Effector memory CD8-positive, alpha-beta T cell (primary cell): ENCODE measurements at regions not wholly inside any gene's neighbourhood (a gene's known extent, or its start where the extent isn't known, plus 50 kb on each side); places are given as distances from the start of the nearest gene placed in this dataset.
A peak's percentile ranks its signal among the peaks of the same experiment; 100 is the strongest.

ENCODE experiments used
- ATAC-seq: fragments of 150-1000 bp; cut with Tn5 transposase; replicated peaks from 2 replicates; pipeline ENCODE4 v1.10.0; 2021; ENCODE audit warnings: mild to moderate bottlenecking, moderate library complexity
- DNase-seq, 3 experiments: peaks; one replicate each; pipeline ENCODE4 v3.0.0; 2021
- H3K27ac Mint-ChIP-seq, 2 donors: one replicate each; pipeline ENCODE4 v1.8.0; 2022; ENCODE audit warnings: mild to moderate bottlenecking in 2 of 2, mixed read lengths in 2 of 2, moderate library complexity in 2 of 2
- H3K27me3 Mint-ChIP-seq, 2 donors: one replicate each; pipeline ENCODE4 v1.8.0; 2022; ENCODE audit warnings: mixed read lengths in 2 of 2
- H3K36me3 Mint-ChIP-seq: one replicate; pipeline ENCODE4 v1.8.0; 2022; ENCODE audit warnings: mild to moderate bottlenecking, moderate library complexity, mixed read lengths; ENCODE audit not compliant: insufficient read depth
- H3K4me1 Mint-ChIP-seq, 2 donors: one replicate each; pipeline ENCODE4 v1.8.0; 2022; ENCODE audit warnings: low read depth in 2 of 2, mixed read lengths in 2 of 2
- H3K4me3 Mint-ChIP-seq, 2 donors: one replicate each; pipeline ENCODE4 v1.8.0; 2022; ENCODE audit warnings: mild to moderate bottlenecking in 2 of 2, mixed read lengths in 2 of 2, moderate library complexity in 2 of 2
- H3K9me3 Mint-ChIP-seq, 2 donors: one replicate each; pipeline ENCODE4 v1.8.0; 2022; ENCODE audit warnings: mixed read lengths in 2 of 2

DNA sequence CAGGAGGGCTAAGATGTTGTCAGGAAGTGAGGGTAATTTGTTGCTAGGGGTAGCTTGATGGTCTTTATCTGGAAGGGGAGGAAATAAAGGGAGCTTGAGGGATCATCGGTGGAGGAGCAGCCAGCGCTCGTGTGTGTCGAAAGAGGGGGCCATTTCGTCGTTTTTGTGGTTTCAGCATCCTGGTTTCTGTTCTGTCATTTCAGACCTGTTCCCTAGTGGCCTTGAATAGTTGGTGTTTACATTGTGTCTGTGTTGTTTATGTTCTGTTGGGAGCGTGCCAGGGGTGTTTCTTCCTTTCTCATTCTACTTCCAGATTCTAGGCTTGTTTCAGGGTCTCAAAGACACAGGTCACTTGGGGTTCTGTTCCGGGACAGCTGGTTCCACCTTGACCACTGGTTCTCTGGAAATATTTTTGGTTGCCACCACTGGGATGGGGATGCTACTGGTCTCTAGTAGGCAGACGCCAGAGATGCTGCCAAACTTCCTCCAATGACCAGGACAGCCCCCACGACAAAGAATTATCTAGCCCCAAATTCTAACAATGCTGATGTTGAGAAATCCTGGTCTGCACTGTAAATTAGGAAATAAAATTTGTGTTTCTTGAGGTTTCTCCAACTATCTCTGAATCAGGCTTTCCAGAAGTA, 113.9 kb upstream of the NAA20 start:
- no peak for DNase-seq
- Mint-ChIP-seq H3K9me3 (peaks cover 0 to 6% of the 10 kb centered on the region in 2 donors), H3K4me3 (no peak overlapping the region), H3K36me3 (no peaks in the 10 kb centered on the region), H3K27me3 (peaks cover 0 to 27% of the 10 kb centered on the region in 2 donors), H3K27ac (no peak overlapping the region), H3K4me1 (peaks cover 0 to 5% of the 10 kb centered on the region in 2 donors)
- peak; percentile 21 for ATAC-seq

DNA sequence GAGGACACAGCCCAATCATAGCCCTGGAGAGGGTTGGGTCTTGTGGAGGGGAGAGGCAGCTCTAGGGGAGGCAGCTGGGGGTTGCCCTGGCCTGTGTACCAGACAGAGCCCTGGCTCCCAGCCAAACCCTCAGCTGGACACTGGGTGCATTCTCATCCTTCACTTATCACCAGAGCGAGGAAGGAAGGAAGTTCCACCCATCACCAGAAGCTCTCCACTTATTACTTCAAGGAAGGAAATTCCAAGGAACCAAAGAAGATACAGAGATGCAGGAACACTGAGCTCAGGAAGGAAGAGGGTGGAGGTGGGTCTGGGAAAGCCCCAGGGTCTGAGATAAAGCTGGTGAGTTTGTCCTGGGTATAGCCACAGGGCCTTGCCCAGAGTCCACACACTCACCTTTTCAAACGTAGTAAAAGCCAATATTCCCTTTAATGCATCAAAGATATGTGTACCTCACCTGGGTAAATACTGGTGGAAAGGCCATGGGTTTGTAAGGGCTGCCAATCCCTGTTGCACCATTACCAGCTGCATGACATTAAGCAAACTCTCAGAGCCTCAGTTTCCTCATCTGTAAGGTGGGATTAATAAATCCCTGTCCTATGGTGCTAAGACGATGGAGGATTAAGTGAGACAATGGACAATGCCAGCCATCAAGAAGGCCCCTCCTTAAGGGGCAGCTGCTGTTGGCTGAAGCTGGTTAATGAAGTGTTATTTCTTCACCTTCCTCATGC, 109.7 kb upstream of the NAA20 start:
- H3K27me3 Mint-ChIP-seq, result peaks cover 0 to 6% of the 10 kb centered on the region in 2 donors
- H3K36me3 Mint-ChIP-seq, result no peaks in the 10 kb centered on the region
- H3K9me3 Mint-ChIP-seq, result no peaks in the 10 kb centered on the region
- no peak overlapping the region for H3K4me3 Mint-ChIP-seq
- peaks cover 0 to 4% of the 10 kb centered on the region in 2 donors for H3K4me1 Mint-ChIP-seq
- ATAC-seq, result no peak
- DNase-seq, result no peak
- H3K27ac Mint-ChIP-seq, result no peak overlapping the region

DNA sequence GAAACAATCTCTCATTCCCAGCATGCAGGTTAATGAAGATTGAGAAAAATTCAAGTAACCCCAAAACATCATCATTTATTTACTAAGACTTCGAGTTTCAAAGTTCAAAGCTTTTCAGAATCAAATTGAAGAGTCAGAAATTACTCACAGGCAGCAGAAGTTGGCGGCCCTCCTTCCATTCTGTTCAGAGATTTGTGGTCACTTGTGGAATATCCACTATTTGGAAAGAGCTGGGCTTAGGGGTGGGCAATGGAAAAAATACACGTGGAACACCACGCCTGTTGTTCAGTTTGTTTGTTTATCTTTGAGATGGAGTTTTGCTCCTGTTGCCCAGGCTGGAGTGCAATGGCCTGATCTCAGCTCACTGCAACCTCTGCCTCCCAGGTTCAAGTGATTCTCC, 108.6 kb upstream of the NAA20 start:
- no peak overlapping the region for H3K27ac Mint-ChIP-seq
- no peak overlapping the region for H3K4me3 Mint-ChIP-seq
- no peaks in the 10 kb centered on the region for H3K36me3 Mint-ChIP-seq
- no peaks in the 10 kb centered on the region for H3K9me3 Mint-ChIP-seq
- H3K27me3 Mint-ChIP-seq, result peaks cover 0 to 4% of the 10 kb centered on the region in 2 donors
- no peaks in the 10 kb centered on the region for H3K4me1 Mint-ChIP-seq
- no peak for ATAC-seq
- no peak for DNase-seq

DNA sequence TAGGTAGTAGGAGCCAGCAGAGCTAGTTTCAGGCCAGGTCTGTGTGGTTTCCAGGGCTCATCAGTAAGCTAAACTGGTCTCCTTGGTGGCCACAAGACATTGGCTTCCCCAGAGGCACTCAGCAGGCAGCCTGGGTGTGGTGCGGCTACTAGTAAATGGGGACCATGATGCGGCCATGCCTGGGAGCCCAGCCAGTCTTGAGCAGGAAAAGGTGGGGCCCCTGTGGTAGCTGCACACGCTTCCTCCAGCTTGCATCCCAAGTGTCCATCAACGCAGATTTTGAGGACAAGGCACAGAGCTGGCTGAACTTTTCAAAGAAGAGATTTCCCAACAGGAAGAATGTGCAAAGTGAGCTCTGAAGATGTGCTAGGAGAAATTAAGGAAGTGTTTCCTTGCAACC, 107.4 kb upstream of the NAA20 start:
- Mint-ChIP-seq H3K9me3 (no peaks in the 10 kb centered on the region), H3K36me3 (no peaks in the 10 kb centered on the region), H3K27me3 (peaks cover 3 to 13% of the 10 kb centered on the region in 2 donors), H3K4me1 (no peaks in the 10 kb centered on the region), H3K27ac (no peak overlapping the region), H3K4me3 (no peak overlapping the region)
- DNase-seq (no peak), ATAC-seq (no peak)

DNA sequence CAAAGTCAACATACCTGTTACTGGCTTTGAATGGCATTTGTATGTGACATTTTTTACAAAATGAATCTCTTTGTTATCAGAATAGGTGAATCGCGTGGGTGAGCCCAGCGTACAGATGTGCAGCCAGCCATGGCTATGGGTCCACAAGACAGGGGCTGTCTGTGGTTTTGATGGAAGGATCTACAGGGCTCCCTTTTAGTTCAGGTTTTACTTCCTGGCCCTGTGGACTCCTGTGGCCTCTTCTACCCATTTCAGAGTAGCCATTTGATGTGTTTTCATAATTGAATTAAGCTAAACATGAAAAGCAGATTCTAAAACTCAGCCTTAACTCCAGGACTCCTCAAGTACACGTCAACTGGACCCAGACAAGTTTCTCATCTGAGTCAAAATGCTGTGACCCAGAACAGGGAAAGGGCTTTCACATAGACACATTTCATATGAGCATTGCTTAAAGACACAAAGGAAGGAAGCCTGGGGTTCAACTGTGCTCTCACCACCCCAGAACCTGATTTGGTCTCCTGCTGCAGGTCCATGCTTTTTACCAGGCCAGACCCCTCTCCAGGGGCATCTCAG, 105.3 kb upstream of the NAA20 start:
- H3K9me3 Mint-ChIP-seq, result no peaks in the 10 kb centered on the region
- no peaks in the 10 kb centered on the region for H3K4me1 Mint-ChIP-seq
- DNase-seq, result no peak
- peaks cover 3% of the 10 kb centered on the region for H3K36me3 Mint-ChIP-seq
- H3K27ac Mint-ChIP-seq, result no peak overlapping the region
- H3K4me3 Mint-ChIP-seq, result no peak overlapping the region
- peaks cover 10 to 22% of the 10 kb centered on the region in 2 donors for H3K27me3 Mint-ChIP-seq
- ATAC-seq, result no peak

DNA sequence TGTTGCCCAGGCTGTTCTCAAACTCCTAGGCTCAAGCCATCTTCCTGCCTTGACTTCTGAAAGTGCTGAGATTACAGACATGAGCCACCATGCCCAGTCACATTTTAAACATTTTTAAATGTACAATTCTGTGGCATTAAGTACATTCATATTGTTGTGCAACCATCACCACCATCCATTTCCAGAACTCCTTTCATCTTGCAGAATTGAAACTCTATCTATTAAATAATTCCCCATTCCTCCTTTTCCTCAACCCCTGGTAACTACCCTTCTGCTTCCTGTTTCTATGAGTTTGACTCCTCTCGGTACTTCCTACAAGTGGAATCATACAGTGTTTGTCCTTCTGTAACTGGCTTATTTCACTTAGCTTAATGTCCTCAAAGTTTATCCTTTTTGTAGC, 103.8 kb upstream of the NAA20 start:
- DNase-seq (no peak), ATAC-seq (no peak)
- Mint-ChIP-seq H3K4me1 (no peaks in the 10 kb centered on the region), H3K4me3 (no peak overlapping the region), H3K36me3 (peaks cover 3% of the 10 kb centered on the region), H3K27me3 (peaks cover 10 to 22% of the 10 kb centered on the region in 2 donors), H3K27ac (no peak overlapping the region), H3K9me3 (no peaks in the 10 kb centered on the region)

DNA sequence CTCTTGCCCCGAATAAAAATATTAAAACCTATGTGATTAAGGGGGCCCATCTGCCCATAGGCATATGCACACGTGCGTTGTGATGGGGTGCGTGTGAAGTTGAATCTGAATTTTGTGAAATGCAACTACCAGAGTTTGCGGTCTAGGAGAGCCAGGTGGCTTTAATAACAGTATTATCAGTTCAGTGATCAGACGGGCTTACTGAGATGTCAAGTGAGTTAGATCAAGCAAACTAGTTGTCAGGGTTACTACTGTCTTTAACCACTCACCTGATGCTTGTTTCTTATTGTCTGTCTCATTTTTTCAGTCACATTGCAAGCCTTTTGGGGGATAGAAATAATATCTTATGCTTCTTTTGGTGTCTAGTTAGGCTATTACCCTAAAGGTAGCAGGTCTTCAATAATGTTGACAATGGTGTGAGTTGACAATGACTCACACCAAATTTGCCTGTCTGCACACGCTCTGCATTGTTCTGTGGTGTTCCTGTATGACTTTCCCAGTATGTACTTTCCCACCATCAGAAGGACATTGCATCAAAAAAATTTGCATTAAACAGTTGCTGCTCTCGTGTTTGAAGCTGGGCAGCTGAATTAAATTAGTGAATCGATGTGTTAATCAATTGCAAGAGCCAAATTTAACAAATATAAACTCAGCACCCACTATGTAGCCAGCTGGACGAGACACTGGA, 103.1 kb upstream of the NAA20 start:
- Mint-ChIP-seq H3K36me3 (peaks cover 3% of the 10 kb centered on the region), H3K4me1 (no peaks in the 10 kb centered on the region)

DNA sequence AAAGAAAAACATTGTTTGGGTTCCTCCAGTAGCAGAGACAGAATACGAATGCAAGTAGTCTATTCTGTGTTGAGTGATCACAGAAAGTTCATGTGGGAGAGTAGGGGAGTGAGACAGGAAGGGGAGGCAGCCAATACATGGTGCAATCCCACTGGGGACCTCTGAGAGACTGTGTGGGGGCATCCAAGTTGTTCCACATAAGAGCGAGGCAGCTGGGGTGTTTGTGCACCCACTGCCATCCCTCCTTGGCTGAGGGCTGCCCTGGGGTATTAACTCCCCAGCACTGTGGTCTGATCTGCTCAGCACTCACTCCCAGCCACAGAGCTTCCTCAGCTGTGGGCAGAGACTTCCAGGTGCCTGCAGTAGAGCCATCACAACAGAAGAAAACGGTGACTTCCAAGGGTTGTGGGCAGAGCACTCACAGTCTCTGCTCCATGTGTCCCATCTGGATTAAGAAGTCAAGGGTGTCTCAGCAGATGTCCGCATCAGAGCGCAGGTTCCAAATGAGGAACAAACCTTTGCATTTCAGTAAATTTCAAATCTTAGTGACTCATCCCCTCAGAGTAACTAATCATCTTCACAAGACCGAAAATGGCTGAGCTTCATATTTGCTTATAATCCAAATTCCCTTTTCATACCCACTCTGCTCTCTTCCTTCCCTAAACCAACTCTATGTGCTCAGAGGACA, 101.9 kb upstream of the NAA20 start:
- no peak for ATAC-seq

More for the DNA sequence above, 103.1 kb upstream of the NAA20 start:
- ATAC-seq (no peak), DNase-seq (no peak)
- H3K9me3 Mint-ChIP-seq, result no peaks in the 10 kb centered on the region
- H3K4me3 Mint-ChIP-seq, result no peak overlapping the region
- H3K27me3 Mint-ChIP-seq, result peaks cover 10 to 22% of the 10 kb centered on the region in 2 donors
- no peak overlapping the region for H3K27ac Mint-ChIP-seq

DNA sequence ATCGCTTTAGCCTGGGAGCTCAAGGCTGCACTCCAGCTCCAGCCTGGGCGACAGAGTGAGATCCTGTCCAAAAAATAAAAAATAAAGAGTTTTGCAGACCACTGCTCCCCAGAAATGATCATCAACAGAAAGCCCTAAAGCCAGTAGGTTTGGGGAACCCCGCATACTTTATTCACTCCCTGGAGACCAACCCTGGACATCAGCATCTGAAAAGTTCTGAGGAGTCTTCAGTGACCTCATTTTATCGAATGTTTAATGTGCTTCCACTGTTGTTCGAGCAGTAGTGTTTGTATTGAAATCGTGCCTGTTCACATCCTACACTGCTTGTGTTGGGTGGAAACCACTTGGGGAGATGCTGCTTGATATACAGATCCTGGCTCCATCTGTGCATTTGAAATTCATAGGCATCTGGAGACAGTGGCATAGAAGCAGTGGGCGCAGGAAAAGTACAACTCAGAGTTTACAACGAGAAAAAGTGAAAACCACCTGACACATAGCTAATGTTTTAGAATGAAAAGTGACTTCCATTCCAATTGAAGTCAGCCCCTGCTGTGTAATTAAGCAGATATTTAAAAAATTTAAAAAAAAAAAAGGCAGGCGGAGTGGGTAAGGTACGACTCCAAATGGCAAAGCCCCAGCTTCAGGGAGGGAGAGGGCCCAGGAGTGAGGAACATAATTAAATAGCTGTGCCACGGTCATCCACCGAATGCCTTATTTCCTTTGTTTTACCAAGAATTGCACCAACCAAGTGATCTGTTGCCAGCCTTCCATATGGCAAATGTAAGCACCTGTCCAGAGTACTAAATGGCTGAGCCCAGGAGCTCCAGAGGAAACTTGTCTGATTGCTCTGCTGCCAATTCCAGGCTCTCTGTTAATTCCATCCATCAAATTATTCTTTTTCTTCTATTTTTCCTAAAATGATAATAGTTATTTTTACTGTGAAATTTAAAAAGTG, 100.4 kb upstream of the NAA20 start:
- Mint-ChIP-seq H3K4me1 (no peaks in the 10 kb centered on the region), H3K36me3 (peaks cover 3% of the 10 kb centered on the region), H3K9me3 (no peaks in the 10 kb centered on the region), H3K27ac (no peak overlapping the region), H3K27me3 (peaks cover 10 to 22% of the 10 kb centered on the region in 2 donors), H3K4me3 (no peak overlapping the region)
- ATAC-seq (no peak), DNase-seq (no peak)

More for the DNA sequence above, 101.9 kb upstream of the NAA20 start:
- H3K27ac Mint-ChIP-seq, result no peak overlapping the region
- no peaks in the 10 kb centered on the region for H3K4me1 Mint-ChIP-seq
- peaks cover 10 to 22% of the 10 kb centered on the region in 2 donors for H3K27me3 Mint-ChIP-seq
- H3K9me3 Mint-ChIP-seq, result no peaks in the 10 kb centered on the region
- no peak for DNase-seq
- H3K4me3 Mint-ChIP-seq, result no peak overlapping the region
- peaks cover 3% of the 10 kb centered on the region for H3K36me3 Mint-ChIP-seq

DNA sequence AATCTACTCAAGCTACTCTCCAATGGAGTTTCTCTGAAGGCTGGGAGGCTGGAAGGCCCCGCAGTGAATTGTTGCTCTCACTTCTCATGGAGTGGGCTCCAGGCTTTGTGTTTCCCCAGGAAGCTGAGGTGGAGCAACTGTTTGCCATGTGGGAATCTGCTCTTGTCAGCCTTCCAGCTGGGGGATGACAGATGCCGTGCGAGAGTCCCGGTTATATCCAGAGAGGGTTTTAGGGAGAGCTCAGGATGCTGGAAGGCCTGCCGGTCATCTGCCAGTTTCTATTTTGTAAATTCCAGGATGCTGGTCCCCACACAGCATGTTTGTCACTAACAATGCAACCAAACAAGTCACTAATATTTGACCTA, 98.2 kb upstream of the NAA20 start:
- H3K4me3 Mint-ChIP-seq, result no peak overlapping the region
- no peaks in the 10 kb centered on the region for H3K9me3 Mint-ChIP-seq
- H3K27ac Mint-ChIP-seq, result no peak overlapping the region
- peaks cover 3% of the 10 kb centered on the region for H3K36me3 Mint-ChIP-seq
- H3K4me1 Mint-ChIP-seq, result no peaks in the 10 kb centered on the region
- H3K27me3 Mint-ChIP-seq, result peaks cover 10 to 14% of the 10 kb centered on the region in 2 donors
- no peak for ATAC-seq
- no peak for DNase-seq

DNA sequence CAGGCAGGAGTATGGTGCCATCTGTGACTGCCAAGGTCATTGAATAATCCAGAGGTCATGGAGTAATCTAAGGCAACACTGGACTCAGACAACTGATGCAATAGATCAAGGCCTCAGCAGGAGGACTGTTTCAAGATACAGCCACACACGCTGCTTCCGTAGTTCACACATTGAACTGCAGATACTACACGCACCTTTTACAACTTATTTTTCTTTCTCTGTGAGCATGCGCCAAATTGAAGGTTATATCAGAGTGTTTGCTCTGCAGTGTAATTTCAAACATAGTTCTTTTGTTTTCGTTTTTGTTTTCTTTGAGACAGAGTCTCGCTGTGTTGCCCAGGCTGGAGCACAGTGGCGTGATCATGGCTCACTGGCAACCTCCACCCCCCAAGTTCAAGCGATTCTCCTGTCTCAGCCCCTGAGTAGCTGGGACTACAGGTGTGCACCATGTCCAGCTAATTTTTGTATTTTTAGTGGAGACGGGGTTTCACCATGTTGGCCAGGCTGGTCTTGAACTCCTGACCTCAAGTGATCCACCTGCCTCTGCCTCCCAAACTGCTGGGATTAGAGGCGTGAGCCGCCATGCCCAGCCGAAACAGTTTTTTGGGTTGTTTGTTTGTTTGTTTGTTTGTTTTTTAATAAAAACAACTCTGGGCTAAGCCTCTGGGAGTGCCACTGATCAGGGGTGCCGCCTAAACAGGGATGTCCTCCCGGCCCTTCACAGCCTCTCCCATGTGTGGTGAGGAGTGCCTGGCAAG, 96.6 kb upstream of the NAA20 start:
- no peaks in the 10 kb centered on the region for H3K4me1 Mint-ChIP-seq
- no peak overlapping the region for H3K4me3 Mint-ChIP-seq
- peaks cover 0 to 13% of the 10 kb centered on the region in 2 donors for H3K27me3 Mint-ChIP-seq
- no peaks in the 10 kb centered on the region for H3K9me3 Mint-ChIP-seq
- ATAC-seq (no peak), DNase-seq (no peak)
- peaks cover 3% of the 10 kb centered on the region for H3K36me3 Mint-ChIP-seq
- H3K27ac Mint-ChIP-seq, result no peak overlapping the region

DNA sequence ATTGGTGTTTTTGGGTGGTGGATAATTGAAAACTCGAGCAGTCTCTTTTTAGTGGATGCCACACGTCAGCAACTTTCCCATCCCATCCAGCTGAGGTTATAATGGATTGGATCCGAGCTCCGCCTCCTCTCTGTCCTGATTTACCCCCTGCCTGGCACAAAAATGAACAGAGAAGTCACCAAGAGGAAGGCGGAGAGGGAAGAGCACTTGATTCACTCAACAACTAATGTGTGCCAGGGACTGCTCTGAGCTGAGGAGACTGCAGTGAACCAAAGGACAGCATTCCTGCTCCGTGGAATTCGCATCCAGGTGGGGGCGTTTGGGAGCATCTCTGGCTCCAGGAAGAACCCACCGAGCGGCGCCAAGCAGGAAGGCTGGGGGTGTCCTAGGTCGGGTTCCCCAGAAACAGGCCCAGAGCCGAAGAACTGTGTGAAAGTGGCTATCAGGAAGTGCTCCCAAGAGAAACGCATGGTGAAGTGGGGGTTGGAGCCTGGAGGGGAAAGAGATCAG, 95.8 kb upstream of the NAA20 start:
- Mint-ChIP-seq H3K36me3 (no peaks in the 10 kb centered on the region), H3K27me3 (peaks cover 0 to 13% of the 10 kb centered on the region in 2 donors), H3K9me3 (no peaks in the 10 kb centered on the region), H3K4me1 (no peaks in the 10 kb centered on the region), H3K27ac (no peak overlapping the region), H3K4me3 (no peak overlapping the region)
- ATAC-seq (no peak), DNase-seq (no peak)
